Activated CD4-positive, alpha-beta T cell treated with anti-CD3 and anti-CD28 coated beads, Interleukin-2, amount 10 ng/mL, durations not matched to agents 7 days and 5 days (primary cell): ENCODE measurements at regions not wholly inside any gene's neighbourhood (a gene's known extent, or its start where the extent isn't known, plus 50 kb on each side); places are given as distances from the start of the nearest gene placed in this dataset.
A peak's percentile ranks its signal among the peaks of the same experiment; 100 is the strongest.
"Not testable (repeated sequence)": the region's sequence is repeated elsewhere in the genome, so short reads cannot be mapped to it uniquely, and the experiment has no call there.

Experiments
- CTCF ChIA-PET: fragments of 350-600 bp; sonication (Branson Sonifier 250); formaldehyde crosslinking; loops from one replicate; lab custom pipeline; 2021; ENCODE audit warnings: antibody characterized with exemption; lab: Charles Lee
- POLR2A ChIA-PET: fragments of 350-600 bp; sonication (Branson Sonifier 250); formaldehyde crosslinking; loops from one replicate; lab custom pipeline; 2021; ENCODE audit warnings: antibody characterized with exemption; lab: Charles Lee
- DNase-seq: peaks from one replicate; pipeline ENCODE4 v3.0.0-alpha.2; 2020
- H3K27ac Mint-ChIP-seq: one replicate; pipeline ENCODE4 v1.8.0; 2021; ENCODE audit warnings: mild to moderate bottlenecking, moderate library complexity, mixed read lengths
- H3K27me3 Mint-ChIP-seq: one replicate; pipeline ENCODE4 v1.8.0; 2021; ENCODE audit warnings: mixed read lengths
- H3K36me3 Mint-ChIP-seq: one replicate; pipeline ENCODE4 v1.8.0; 2021; ENCODE audit warnings: low read depth, mixed read lengths
- H3K4me1 Mint-ChIP-seq: one replicate; pipeline ENCODE4 v1.8.0; 2021; ENCODE audit warnings: mixed read lengths
- H3K4me3 Mint-ChIP-seq: one replicate; pipeline ENCODE4 v1.8.0; 2021; ENCODE audit warnings: mild to moderate bottlenecking, moderate library complexity, mixed read lengths
- H3K9me3 Mint-ChIP-seq: one replicate; pipeline ENCODE4 v1.8.0; 2021; ENCODE audit warnings: mixed read lengths

DNA sequence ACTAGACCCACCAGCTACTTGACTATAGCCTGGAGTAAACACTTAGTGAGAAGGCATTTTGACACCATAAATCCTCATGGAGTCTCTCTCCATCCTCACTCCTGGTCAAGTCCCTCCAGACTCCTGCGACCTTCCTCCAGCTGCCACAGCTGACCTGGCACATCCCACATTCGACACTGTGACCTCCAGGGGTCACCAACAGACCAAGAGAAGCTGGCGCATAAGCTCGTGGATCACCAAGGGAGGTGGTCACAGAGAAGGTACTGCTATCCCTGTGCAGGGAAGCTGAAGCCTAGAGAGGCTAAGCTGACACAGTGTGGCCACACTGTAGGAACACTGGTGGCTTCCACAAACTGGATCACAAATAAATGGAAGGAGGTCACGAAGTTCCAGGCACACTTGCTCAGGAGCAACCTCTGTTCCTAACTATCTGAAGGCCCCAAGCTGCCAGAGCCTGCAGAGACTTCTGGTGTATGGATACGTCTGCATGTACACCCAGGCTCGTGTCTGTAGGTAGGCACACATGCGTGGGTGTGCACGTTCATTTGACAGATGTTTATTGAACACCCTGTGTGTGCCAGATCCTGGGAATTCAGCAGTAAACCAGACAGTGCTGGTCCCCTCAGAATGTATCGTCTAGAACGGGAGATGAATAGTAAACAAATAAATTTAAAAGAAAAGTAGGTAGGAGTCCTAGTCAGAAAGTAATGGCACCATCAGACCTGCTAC lies 104.4 kb downstream of the C5orf15 start:
- CTCF ChIA-PET: interaction anchor here (0.6 to 1.7 kb wide), 2 partner anchors 12 to 221 kb away, joined by 4 to 6 read pairs; no protein-coding TSS in a partner anchor
- no peak for DNase-seq
- H3K36me3 Mint-ChIP-seq: no peaks in the 10 kb centered on the region
- peaks cover 8% of the 10 kb centered on the region for H3K4me1 Mint-ChIP-seq
- no peak overlapping the region for H3K4me3 Mint-ChIP-seq
- H3K9me3 Mint-ChIP-seq: no peaks in the 10 kb centered on the region
- no peak overlapping the region for H3K27ac Mint-ChIP-seq
- POLR2A ChIA-PET: interaction anchor here (0.7 kb wide), 1 partner anchor 29 kb away, joined by 3 read pairs; no protein-coding TSS in a partner anchor
- H3K27me3 Mint-ChIP-seq: no peaks in the 10 kb centered on the region

DNA sequence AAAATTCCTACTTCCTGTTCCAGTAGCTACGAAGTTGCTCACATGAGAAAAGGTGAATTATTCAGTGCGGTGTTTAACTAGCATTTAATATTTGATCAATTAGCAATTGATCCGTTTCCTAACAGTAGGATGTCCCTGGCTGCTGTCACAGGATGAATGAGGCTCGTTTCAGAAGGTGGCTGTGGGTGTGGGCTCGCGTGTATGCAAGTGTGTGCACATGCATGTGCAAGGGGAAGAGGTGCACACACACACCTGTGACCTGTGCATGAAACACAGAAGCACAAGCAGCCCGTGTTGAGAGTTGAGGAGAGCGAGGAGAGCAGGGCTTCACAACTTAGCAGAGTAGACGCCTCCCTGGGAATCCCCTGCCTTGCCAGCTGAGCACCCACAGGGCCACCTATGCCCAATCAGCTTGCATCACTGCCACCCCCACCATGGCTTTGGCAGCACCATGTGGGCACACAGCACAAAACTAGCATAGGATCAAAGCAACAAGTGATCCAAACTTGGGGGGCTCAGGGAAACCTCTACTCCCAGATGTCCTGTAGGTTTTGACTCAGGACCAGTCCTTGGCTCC lies 107.2 kb downstream of the C5orf15 start:
- CTCF ChIA-PET: no interaction called here
- POLR2A ChIA-PET: no interaction called here
- Mint-ChIP-seq H3K4me1 (peaks cover 4% of the 10 kb centered on the region), H3K9me3 (no peaks in the 10 kb centered on the region), H3K4me3 (no peak overlapping the region), H3K27me3 (no peaks in the 10 kb centered on the region), H3K36me3 (peaks cover 2% of the 10 kb centered on the region), H3K27ac (no peak overlapping the region)
- no peak for DNase-seq

DNA sequence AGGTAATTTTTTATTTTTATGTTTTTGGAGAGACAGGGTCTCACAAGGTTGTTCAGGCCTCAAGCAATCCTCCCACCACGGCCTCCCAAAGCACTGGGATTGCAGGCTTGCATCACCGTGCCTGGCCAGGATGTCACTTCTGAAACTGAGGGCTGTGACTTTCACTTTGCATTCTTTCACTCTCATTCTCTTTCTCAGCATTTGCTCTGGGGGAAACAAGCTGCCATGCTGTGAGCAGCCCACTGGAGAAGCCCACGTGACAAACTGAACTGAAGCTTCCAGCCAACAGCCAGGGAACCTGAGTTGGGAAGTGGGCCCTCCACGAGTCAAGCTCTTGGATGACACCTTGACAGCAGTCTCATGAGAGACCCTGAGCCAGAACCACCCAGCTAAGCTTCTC lies 109.4 kb downstream of the C5orf15 start:
- no peak for DNase-seq
- Mint-ChIP-seq H3K27ac (no peak overlapping the region), H3K36me3 (peaks cover 2% of the 10 kb centered on the region)

DNA sequence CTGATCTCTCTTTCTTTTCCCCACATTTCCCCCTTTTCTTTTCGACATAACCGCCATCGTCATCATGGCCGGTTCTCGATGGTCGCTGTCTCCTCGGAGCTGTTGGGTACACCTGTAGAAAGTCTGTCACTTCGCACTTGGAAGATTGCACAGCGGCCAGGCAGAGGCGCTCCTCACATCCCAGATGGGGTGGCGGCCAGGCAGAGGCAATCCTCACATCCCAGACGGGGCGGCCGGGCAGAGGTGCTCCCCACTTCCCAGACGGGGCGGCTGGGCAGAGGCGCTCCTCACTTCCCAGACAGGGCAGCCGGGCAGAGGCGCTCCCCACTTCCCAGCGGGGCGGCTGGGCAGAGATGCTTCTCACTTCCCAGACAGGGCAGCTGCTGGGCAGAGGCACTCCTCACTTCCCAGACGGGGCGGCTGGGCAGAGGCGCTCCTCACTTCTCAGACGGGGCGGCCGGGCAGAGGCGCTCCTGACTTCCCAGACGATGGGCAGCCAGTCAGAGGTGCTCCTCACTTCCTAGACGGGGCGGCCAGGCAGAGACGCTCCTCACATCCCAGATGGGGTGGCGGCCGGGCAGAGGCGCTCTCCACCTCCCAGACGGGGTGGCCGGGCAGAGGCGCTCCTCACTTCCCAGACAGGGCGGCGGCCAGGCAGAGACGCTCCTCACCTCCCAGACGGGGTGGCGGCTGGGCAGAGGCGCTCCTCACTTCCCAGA lies 110.7 kb downstream of the C5orf15 start:
- CTCF ChIA-PET, H3K4me3 Mint-ChIP-seq, POLR2A ChIA-PET, H3K27me3 Mint-ChIP-seq, H3K4me1 Mint-ChIP-seq, H3K9me3 Mint-ChIP-seq, H3K36me3 Mint-ChIP-seq, H3K27ac Mint-ChIP-seq, DNase-seq: not testable (repeated sequence)

More for the DNA sequence above, 109.4 kb downstream of the C5orf15 start:
- peaks cover 4% of the 10 kb centered on the region for H3K4me1 Mint-ChIP-seq
- no peak overlapping the region for H3K4me3 Mint-ChIP-seq
- ChIA-PET POLR2A (no interaction called here), CTCF (interaction anchor here (1.1 to 2.0 kb wide), 4 partner anchors 10 to 17 kb away, joined by 3 to 8 read pairs (median 3); no protein-coding TSS in a partner anchor)
- no peaks in the 10 kb centered on the region for H3K9me3 Mint-ChIP-seq
- no peaks in the 10 kb centered on the region for H3K27me3 Mint-ChIP-seq

DNA sequence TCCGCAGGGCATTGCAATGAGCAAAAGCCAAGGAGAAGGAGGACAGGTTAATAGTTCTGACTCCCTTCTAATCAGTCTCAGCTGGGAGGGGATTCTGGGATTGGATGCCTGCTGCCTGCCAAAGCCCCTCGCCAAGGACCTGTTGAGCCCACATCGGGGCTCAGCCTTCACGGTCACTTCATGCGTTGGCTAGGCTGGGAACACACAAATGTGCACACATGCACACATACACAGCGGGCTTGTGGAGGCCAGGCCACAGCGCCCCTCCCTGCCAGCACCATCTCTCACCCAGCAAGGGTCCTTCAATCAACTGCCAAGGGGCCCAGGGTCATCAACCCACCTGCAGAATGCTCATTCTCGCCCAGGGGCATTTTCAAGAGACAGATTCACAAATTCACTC lies 113.9 kb downstream of the C5orf15 start:
- peaks cover 2% of the 10 kb centered on the region for H3K36me3 Mint-ChIP-seq
- no peaks in the 10 kb centered on the region for H3K9me3 Mint-ChIP-seq
- H3K27me3 Mint-ChIP-seq: peaks cover 12% of the 10 kb centered on the region
- H3K27ac Mint-ChIP-seq: no peak overlapping the region
- POLR2A ChIA-PET: no interaction called here
- DNase-seq: no peak
- H3K4me1 Mint-ChIP-seq: no peaks in the 10 kb centered on the region
- no peak overlapping the region for H3K4me3 Mint-ChIP-seq
- CTCF ChIA-PET: no interaction called here

DNA sequence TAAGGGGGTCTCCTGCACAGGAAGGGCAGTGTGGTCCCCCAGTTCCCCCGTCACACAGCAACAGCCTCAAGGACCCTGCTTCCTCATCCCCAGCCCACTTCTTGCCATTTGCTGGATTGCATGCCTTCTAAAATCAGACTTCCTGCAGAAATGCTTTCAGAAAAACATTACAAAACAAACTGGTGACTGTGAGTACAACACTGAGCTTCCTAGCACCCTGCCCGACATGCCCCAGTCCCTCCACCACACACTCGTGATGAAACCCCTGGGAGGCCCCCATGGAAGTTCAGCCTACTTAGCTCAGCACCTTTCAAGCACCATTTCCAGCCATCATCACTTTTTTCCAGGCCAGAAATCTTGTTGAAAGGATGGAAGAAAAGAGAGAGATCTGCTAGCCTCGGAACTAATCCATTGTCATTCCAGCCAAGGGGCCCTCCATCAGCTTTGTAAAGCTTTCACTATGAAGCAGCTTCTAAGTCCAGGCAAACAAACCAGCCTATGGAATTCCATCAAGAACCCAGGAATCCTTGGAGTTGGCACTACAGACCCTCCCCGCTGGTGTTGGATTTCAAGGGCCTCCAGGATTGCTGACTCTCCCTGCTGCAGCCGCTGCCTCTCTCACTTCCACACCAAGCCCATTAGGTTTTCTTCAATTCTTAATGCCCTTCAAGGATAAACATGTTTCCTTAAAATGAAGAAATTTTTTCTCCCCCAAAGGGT lies 114.6 kb downstream of the C5orf15 start:
- ChIA-PET POLR2A (no interaction called here), CTCF (interaction anchor here (1.4 kb wide), 1 partner anchor 16 kb away, joined by 4 read pairs; no protein-coding TSS in a partner anchor)
- peaks cover 12% of the 10 kb centered on the region for H3K27me3 Mint-ChIP-seq
- no peaks in the 10 kb centered on the region for H3K4me1 Mint-ChIP-seq
- no peak overlapping the region for H3K4me3 Mint-ChIP-seq
- no peaks in the 10 kb centered on the region for H3K9me3 Mint-ChIP-seq
- no peak for DNase-seq
- H3K27ac Mint-ChIP-seq: no peak overlapping the region
- H3K36me3 Mint-ChIP-seq: peaks cover 2% of the 10 kb centered on the region

DNA sequence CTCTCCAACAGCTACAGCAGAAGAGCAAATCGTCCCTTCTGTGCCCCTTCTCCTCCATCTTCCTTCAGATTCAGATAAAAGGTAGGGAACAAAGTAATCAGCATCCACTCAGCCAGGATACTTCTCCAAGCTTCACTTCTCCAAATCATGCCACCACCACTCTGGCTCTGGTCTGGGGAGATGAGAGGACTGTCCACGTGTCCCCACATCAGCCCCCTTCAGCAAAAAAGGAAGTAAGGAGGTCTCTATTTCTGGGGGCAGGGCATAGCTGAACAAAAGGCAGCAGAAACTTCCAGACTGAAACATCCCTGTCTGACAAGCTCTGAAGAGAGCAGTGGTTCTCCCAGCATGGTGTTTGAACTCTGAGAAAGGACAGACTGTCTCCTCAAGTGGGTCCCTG lies 116.9 kb downstream of the C5orf15 start:
- ChIA-PET CTCF (no interaction called here), POLR2A (no interaction called here)
- no peak for DNase-seq
- Mint-ChIP-seq H3K36me3 (no peaks in the 10 kb centered on the region), H3K27me3 (peaks cover 12% of the 10 kb centered on the region), H3K9me3 (no peaks in the 10 kb centered on the region), H3K4me3 (no peak overlapping the region), H3K27ac (no peak overlapping the region), H3K4me1 (peaks cover 11% of the 10 kb centered on the region)

DNA sequence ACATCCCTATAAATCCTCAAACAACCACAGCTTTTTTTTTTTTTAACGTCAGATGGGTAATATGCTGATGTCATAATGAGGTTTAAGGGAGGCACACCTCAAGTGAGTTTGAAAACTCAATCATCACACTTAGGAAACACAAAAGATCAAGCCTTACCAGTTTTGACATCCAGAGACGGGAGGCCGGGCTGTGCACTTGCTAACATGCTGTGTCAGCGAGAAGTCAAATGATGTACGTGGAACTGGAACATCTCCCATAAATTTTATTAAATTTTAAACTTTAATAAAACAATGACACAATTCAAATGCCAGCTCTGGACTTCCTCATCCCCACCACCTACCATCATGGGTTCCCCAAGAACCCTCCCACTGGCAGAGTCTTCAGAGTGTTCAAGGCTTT lies 117.6 kb downstream of the C5orf15 start:
- H3K9me3 Mint-ChIP-seq: no peaks in the 10 kb centered on the region
- peaks cover 12% of the 10 kb centered on the region for H3K27me3 Mint-ChIP-seq
- CTCF ChIA-PET: interaction anchor here (0.9 kb wide), 1 partner anchor 13 kb away, joined by 3 read pairs; no protein-coding TSS in a partner anchor
- POLR2A ChIA-PET: interaction anchor here (0.6 kb wide), 1 partner anchor 1639 kb away, joined by 3 read pairs; no protein-coding TSS in a partner anchor
- no peak overlapping the region for H3K27ac Mint-ChIP-seq
- peaks cover 12% of the 10 kb centered on the region for H3K4me1 Mint-ChIP-seq
- H3K36me3 Mint-ChIP-seq: no peaks in the 10 kb centered on the region
- H3K4me3 Mint-ChIP-seq: no peak overlapping the region
- DNase-seq: no peak

DNA sequence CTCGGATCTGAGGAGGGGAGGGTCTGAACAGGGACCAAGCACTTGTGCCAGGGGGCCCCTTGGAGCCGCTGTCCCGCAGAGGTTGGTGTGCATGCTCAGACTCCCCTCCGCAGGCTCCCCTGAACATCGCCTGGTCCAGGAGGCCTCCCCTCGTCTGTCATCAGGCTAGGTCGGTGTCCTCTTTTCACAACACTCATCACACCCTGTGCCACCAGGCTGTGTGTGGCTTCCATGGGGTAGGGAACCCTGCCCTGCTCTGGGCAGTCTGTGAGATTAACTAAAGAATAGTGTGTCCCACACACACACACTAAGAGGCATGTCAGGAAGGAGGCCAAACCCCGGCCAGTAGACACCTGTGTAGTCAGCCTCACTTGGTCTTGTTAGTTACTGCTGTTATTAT lies 119.3 kb downstream of the C5orf15 start:
- DNase-seq: no peak
- no peak overlapping the region for H3K27ac Mint-ChIP-seq
- peaks cover 12% of the 10 kb centered on the region for H3K4me1 Mint-ChIP-seq
- peaks cover 12% of the 10 kb centered on the region for H3K27me3 Mint-ChIP-seq
- POLR2A ChIA-PET: no interaction called here
- no peaks in the 10 kb centered on the region for H3K9me3 Mint-ChIP-seq
- CTCF ChIA-PET: interaction anchor here (1.0 kb wide), 1 partner anchor 16 kb away, joined by 3 read pairs; no protein-coding TSS in a partner anchor
- H3K36me3 Mint-ChIP-seq: no peaks in the 10 kb centered on the region
- no peak overlapping the region for H3K4me3 Mint-ChIP-seq

DNA sequence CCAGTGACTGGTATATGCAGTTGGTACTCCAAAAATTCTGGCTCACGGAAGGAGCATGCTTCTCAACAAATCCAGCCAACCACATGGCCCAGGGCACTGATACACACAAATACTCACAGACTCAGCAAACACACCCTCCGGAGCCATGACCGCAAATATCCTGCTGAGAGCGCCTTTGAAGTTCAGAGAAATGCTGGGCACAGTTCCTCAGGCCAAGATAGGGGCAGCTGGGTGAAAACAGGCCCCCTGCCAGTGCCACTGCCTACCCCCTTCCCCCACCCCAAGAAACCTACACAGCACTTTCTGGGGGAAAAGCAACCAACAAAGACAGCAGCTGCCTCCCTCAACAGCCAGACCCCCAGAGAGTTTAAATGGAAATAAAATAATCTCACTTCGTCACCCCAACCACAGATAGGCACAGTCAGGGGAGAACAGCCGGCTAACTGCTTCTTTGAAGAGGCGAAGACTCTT lies 120.0 kb downstream of the C5orf15 start:
- no peaks in the 10 kb centered on the region for H3K9me3 Mint-ChIP-seq
- peaks cover 12% of the 10 kb centered on the region for H3K4me1 Mint-ChIP-seq
- H3K36me3 Mint-ChIP-seq: no peaks in the 10 kb centered on the region
- H3K27ac Mint-ChIP-seq: peak overlapping the region; percentile 71
- no peak for DNase-seq
- no peak overlapping the region for H3K4me3 Mint-ChIP-seq
- peaks cover 9% of the 10 kb centered on the region for H3K27me3 Mint-ChIP-seq
- CTCF ChIA-PET: interaction anchor here (1.2 kb wide), 1 partner anchor 10 kb away, joined by 4 read pairs; no protein-coding TSS in a partner anchor
- POLR2A ChIA-PET: no interaction called here

DNA sequence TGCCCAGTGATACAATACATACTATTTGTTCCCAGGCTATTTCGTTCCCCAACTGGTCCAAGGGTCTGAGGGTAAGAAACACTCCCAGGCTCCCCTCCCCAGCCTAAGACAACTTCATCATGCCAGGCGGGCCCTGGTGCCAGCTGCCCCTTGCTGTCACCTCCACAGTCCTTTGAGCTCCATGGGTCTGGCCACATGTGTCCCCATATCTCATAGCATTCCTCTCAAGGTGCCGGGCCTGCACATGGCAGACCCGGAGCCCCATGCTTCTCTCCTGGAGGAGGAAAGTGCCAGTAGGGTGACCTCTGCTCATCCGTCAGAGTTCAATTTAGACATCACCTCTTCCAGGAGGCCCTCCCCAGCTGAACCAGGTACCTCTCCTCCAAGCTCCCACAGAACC lies 120.5 kb downstream of the C5orf15 start:
- Mint-ChIP-seq H3K4me3 (no peak overlapping the region), H3K36me3 (no peaks in the 10 kb centered on the region), H3K9me3 (no peaks in the 10 kb centered on the region), H3K4me1 (peaks cover 12% of the 10 kb centered on the region), H3K27ac (no peak overlapping the region), H3K27me3 (peaks cover 6% of the 10 kb centered on the region)
- DNase-seq: no peak
- POLR2A ChIA-PET: no interaction called here
- CTCF ChIA-PET: interaction anchor here (1.2 kb wide), 1 partner anchor 9 kb away, joined by 4 read pairs; no protein-coding TSS in a partner anchor

DNA sequence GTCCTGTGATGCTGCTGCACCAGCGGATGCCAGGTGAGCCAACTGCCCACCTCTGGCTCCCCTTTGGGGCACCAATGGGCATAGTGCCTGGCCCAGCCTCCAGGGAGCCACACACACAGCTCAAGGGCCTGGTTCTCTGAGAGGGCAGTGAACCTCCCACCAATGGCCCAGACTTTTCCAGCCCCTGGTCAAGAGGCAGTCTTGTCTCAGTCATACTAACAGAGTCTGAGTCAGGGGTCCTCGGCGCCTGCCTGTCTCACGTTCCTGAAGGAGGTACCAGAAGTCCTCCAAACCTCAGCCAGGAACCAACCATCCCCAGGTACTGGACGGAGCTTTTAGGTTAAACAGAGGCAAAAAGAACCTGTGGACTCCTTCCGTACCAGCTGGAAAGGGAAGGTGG lies 121.1 kb downstream of the C5orf15 start:
- no peaks in the 10 kb centered on the region for H3K9me3 Mint-ChIP-seq
- ChIA-PET CTCF (interaction anchor here (1.2 kb wide), 1 partner anchor 9 kb away, joined by 4 read pairs; no protein-coding TSS in a partner anchor), POLR2A (no interaction called here)
- no peak overlapping the region for H3K4me3 Mint-ChIP-seq
- H3K4me1 Mint-ChIP-seq: peaks cover 12% of the 10 kb centered on the region
- H3K27ac Mint-ChIP-seq: no peak overlapping the region
- no peaks in the 10 kb centered on the region for H3K36me3 Mint-ChIP-seq
- H3K27me3 Mint-ChIP-seq: peaks cover 4% of the 10 kb centered on the region
- DNase-seq: no peak
